ENCODE measurements at regions not wholly inside any gene's neighbourhood (a gene's known extent, or its start where the extent isn't known, plus 50 kb on each side); places are given as distances from the start of the nearest gene placed in this dataset.

DNA sequence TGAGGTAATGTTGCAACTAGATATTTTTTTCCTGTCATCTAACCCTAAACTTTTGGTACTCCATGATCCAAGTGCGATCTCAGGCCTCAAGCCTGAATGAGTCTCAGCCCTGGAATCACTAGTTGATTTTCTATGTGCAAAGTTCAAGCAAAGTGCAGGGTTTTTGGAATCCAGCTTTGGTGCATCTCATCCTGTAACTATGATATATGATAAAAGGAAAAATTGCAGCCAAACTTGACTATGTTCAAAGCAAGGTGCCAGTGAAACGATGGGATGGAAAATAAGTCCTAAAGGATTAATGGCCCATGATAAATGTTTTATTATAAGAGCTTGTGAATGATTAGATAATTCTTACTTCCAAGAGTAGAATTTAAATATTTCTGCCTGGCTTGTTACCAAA, 78.9 kb upstream of the NT5C1B start:
- no peak overlapping the region for H3K4ac ChIP-seq (ENCODE audit: low read depth, low read length)
- POLR2A ChIA-PET (ENCODE audit: unreplicated experiment), result no interaction called here
- intact Hi-C loops (cut with micrococcal nuclease), result loop anchor here (1.0 kb wide), 1 partner anchor 20 kb away; no protein-coding TSS in a partner anchor

More for the DNA sequence above, 78.9 kb upstream of the NT5C1B start:
- TF ChIP-seq NFE2L2 (IDR thresholded peaks at IDR 0.05; ENCODE audit: low read depth, low read length) (no peak), RFX5 (IDR thresholded peaks at IDR 0.05; ENCODE audit: low read depth, low read length) (no peak), SMC3 (IDR thresholded peaks at IDR 0.05; ENCODE audit: low read depth, low read length) (no peak), MAZ (IDR thresholded peaks at IDR 0.05; ENCODE audit: borderline replicate concordance, low read depth, low read length) (no peak), CHD1 (IDR thresholded peaks at IDR 0.05; ENCODE audit: low read depth, low read length) (no peak), MXI1 (IDR thresholded peaks at IDR 0.05; ENCODE audit: borderline replicate concordance, low read depth, low read length) (no peak), RCOR1 (IDR thresholded peaks at IDR 0.05; ENCODE audit: insufficient replicate concordance, low read length) (no peak), BHLHE40 (IDR thresholded peaks at IDR 0.05; ENCODE audit: low read depth, low read length) (no peak), POLR2A (IDR thresholded peaks at IDR 0.05; ENCODE audit: low read depth, low read length) (no peak), MAFK (IDR thresholded peaks at IDR 0.05; ENCODE audit: low read depth, low read length) (no peak), CEBPB (IDR thresholded peaks at IDR 0.05; ENCODE audit: low read depth, low read length) (no peak), RAD21 (IDR thresholded peaks at IDR 0.05; ENCODE audit: low read length) (no peak), FOS (IDR thresholded peaks at IDR 0.05; ENCODE audit: low read depth, low read length) (no peak)
- TF ChIP-seq, protein P1, sequence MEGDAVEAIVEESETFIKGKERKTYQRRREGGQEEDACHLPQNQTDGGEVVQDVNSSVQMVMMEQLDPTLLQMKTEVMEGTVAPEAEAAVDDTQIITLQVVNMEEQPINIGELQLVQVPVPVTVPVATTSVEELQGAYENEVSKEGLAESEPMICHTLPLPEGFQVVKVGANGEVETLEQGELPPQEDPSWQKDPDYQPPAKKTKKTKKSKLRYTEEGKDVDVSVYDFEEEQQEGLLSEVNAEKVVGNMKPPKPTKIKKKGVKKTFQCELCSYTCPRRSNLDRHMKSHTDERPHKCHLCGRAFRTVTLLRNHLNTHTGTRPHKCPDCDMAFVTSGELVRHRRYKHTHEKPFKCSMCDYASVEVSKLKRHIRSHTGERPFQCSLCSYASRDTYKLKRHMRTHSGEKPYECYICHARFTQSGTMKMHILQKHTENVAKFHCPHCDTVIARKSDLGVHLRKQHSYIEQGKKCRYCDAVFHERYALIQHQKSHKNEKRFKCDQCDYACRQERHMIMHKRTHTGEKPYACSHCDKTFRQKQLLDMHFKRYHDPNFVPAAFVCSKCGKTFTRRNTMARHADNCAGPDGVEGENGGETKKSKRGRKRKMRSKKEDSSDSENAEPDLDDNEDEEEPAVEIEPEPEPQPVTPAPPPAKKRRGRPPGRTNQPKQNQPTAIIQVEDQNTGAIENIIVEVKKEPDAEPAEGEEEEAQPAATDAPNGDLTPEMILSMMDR (conservative IDR thresholded peaks at IDR 0.05; ENCODE audit: low read depth, low read length), result no peak
- TF ChIP-seq, protein P2, sequence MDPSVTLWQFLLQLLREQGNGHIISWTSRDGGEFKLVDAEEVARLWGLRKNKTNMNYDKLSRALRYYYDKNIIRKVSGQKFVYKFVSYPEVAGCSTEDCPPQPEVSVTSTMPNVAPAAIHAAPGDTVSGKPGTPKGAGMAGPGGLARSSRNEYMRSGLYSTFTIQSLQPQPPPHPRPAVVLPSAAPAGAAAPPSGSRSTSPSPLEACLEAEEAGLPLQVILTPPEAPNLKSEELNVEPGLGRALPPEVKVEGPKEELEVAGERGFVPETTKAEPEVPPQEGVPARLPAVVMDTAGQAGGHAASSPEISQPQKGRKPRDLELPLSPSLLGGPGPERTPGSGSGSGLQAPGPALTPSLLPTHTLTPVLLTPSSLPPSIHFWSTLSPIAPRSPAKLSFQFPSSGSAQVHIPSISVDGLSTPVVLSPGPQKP (IDR thresholded peaks at IDR 0.05; ENCODE audit: borderline replicate concordance, low read depth, low read length), result no peak
- TF ChIP-seq, protein P3, sequence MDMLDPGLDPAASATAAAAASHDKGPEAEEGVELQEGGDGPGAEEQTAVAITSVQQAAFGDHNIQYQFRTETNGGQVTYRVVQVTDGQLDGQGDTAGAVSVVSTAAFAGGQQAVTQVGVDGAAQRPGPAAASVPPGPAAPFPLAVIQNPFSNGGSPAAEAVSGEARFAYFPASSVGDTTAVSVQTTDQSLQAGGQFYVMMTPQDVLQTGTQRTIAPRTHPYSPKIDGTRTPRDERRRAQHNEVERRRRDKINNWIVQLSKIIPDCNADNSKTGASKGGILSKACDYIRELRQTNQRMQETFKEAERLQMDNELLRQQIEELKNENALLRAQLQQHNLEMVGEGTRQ (IDR thresholded peaks at IDR 0.05; ENCODE audit: low read depth, low read length), result no peak
- H4K20me1 ChIP-seq (ENCODE audit: insufficient read depth, low read length), result no peaks in the 10 kb centered on the region
- no peak overlapping the region for H2AFZ ChIP-seq (replicated peaks; ENCODE audit: low read length, poor library complexity)
- H3K9me3 ChIP-seq (ENCODE audit: control insufficient read depth, insufficient read depth, low read length), result no peaks in the 10 kb centered on the region
- no peak overlapping the region for H2BK20ac ChIP-seq (ENCODE audit: low read depth, low read length)
- no peak overlapping the region for H2BK120ac ChIP-seq (ENCODE audit: low read depth, low read length)
- no peak overlapping the region for H3K27ac ChIP-seq (ENCODE audit: insufficient read depth, low read length)
- H2AK9ac ChIP-seq (replicated peaks; ENCODE audit: low read depth, low read length, poor library complexity), result no peak overlapping the region
- H3K56ac ChIP-seq (ENCODE audit: extremely low read depth, insufficient read depth, low read length), result no peak overlapping the region
- no peak overlapping the region for H3K4me2 ChIP-seq (ENCODE audit: low read depth, low read length)
- dilution Hi-C loops (cut with HindIII; ENCODE audit: low sequenced_read_pairs, unreplicated experiment), result no loop called here
- H3K9me1 ChIP-seq (ENCODE audit: insufficient read depth, low read length), result no peaks in the 10 kb centered on the region
- H2BK5ac ChIP-seq (ENCODE audit: low read depth, low read length, poor library complexity, severe bottlenecking), result no peak overlapping the region
- H3K23ac ChIP-seq (ENCODE audit: low read depth, low read length), result no peak overlapping the region
- no peak overlapping the region for H3K4me3 ChIP-seq (ENCODE audit: insufficient read depth, low read depth, low read length)
- no peak overlapping the region for H4K91ac ChIP-seq (ENCODE audit: insufficient read depth, low read depth, low read length)
- ATAC-seq (ENCODE audit: low read depth) (no peak), DNase-seq (no peak)
- no peak overlapping the region for H4K5ac ChIP-seq (ENCODE audit: low read depth, low read length)
- H2BK15ac ChIP-seq (ENCODE audit: low read depth, low read length), result no peak overlapping the region
- no TSS peak for BruUV-seq (replicated peaks)
- no peak overlapping the region for H2AK5ac ChIP-seq (ENCODE audit: low read depth, low read length)
- H3K79me1 ChIP-seq (ENCODE audit: low read depth in 1 of 2, low read length in 2 of 2), result no peaks in the 10 kb centered on the region
- H3K9ac ChIP-seq (ENCODE audit: low read depth, low read length), result no peak overlapping the region
- no peaks in the 10 kb centered on the region; the same call in 1 of the 2 replicates for H3K4me1 ChIP-seq (ENCODE audit: control insufficient read depth, insufficient read depth, low read length)
- no CpG with 5 or more reads among the region's 2 CpGs for WGBS, 2 experiments (ENCODE audit: extremely low coverage in 2 of 2, insufficient read length in 1 of 2)
- CTCF ChIA-PET, result interaction anchor here (1.0 kb wide), 1 partner anchor 10 kb away, joined by 3 read pairs; no protein-coding TSS in a partner anchor
- no peaks in the 10 kb centered on the region for H3K36me3 ChIP-seq (ENCODE audit: control insufficient read depth, insufficient read depth, low read length)
- no peak overlapping the region for H4K8ac ChIP-seq (ENCODE audit: low read depth in 2 of 2, low read length in 2 of 2)
- H3K18ac ChIP-seq (ENCODE audit: low read depth, low read length), result no peak overlapping the region
- no peaks in the 10 kb centered on the region for H3K27me3 ChIP-seq (ENCODE audit: control insufficient read depth, insufficient read depth, low read length)
- H3K14ac ChIP-seq (replicated peaks; ENCODE audit: low read depth, low read length), result no peak overlapping the region
- in situ Hi-C loops (cut with MboI; ENCODE audit: low sequenced_read_pairs), result no loop called here

Data from IMR-90 (cell line).